D341Med (cell line): ENCODE measurements at regions not wholly inside any gene's neighbourhood (a gene's known extent, or its start where the extent isn't known, plus 50 kb on each side); places are given as distances from the start of the nearest gene placed in this dataset.

Source experiments
- DNase-seq: peaks from one replicate; pipeline ENCODE4 v3.0.0; 2012; ENCODE audit warnings: low spot score

- no peak for DNase-seq
Measured at GRCh38 chr5:74059706-74060105, 433.7 kb downstream of the ARHGEF28 start.

- no peak for DNase-seq
Measured at GRCh38 chr5:74056789-74057164, 430.8 kb downstream of the ARHGEF28 start.

GRCh38 chr5:74056107-74056788, 430.3 kb downstream of the ARHGEF28 start:
- no peak for DNase-seq

GRCh38 chr5:74055486-74056106, 429.6 kb downstream of the ARHGEF28 start:
- peak; percentile 79 for DNase-seq

- DNase-seq, result no peak
Measured at GRCh38 chr5:74054641-74055421, 428.8 kb downstream of the ARHGEF28 start.

GRCh38 chr5:74054139-74054538, 428.1 kb downstream of the ARHGEF28 start:
- peak; percentile 46 for DNase-seq

- DNase-seq, result no peak
Measured at GRCh38 chr5:74052441-74053221, 426.6 kb downstream of the ARHGEF28 start.

GRCh38 chr5:74051076-74051475, 425.1 kb downstream of the ARHGEF28 start:
- DNase-seq, result no peak

GRCh38 chr5:74044936-74045335, 418.9 kb downstream of the ARHGEF28 start:
- DNase-seq, result no peak

- DNase-seq, result no peak
Measured at GRCh38 chr5:74042959-74043358, 417.0 kb downstream of the ARHGEF28 start.

GRCh38 chr5:74042559-74042958, 416.6 kb downstream of the ARHGEF28 start:
- no peak for DNase-seq

- no peak for DNase-seq
Measured at GRCh38 chr5:74041913-74042312, 415.9 kb downstream of the ARHGEF28 start.

GRCh38 chr5:74040811-74041491, 415.0 kb downstream of the ARHGEF28 start:
- no peak for DNase-seq

- peak; percentile 56 for DNase-seq
Measured at GRCh38 chr5:74040065-74040551, 414.1 kb downstream of the ARHGEF28 start.

- no peak for DNase-seq
Measured at GRCh38 chr5:74037321-74037720, 411.3 kb downstream of the ARHGEF28 start.

GRCh38 chr5:74035521-74035937, 409.5 kb downstream of the ARHGEF28 start:
- DNase-seq, result peak; percentile 43

GRCh38 chr5:74034733-74035132, 408.7 kb downstream of the ARHGEF28 start:
- no peak for DNase-seq

GRCh38 chr5:74032617-74033016, 406.6 kb downstream of the ARHGEF28 start:
- DNase-seq, result no peak

- DNase-seq, result no peak
Measured at GRCh38 chr5:74031536-74031935, 405.5 kb downstream of the ARHGEF28 start.

GRCh38 chr5:74030821-74031220, 404.8 kb downstream of the ARHGEF28 start:
- DNase-seq, result no peak

- no peak for DNase-seq
Measured at GRCh38 chr5:74030371-74030770, 404.4 kb downstream of the ARHGEF28 start.

GRCh38 chr5:74028976-74029375, 403.0 kb downstream of the ARHGEF28 start:
- no peak for DNase-seq
